B cell (primary cell): ENCODE measurements at regions not wholly inside any gene's neighbourhood (a gene's known extent, or its start where the extent isn't known, plus 50 kb on each side); places are given as distances from the start of the nearest gene placed in this dataset.

Experiments
- ATAC-seq: fragments of 200-7000 bp; cut with Tn5 transposase; one replicate; pipeline ENCODE4 v1.10.0; 2021; ENCODE audit warnings: low read depth, mild to moderate bottlenecking, moderate number of reproducible peaks, moderate library complexity
- CTCF ChIA-PET: fragments of 350-600 bp; sonication (Branson Sonifier 250); formaldehyde crosslinking; loops from one replicate; lab custom pipeline; 2021; ENCODE audit warnings: antibody characterized with exemption, inconsistent platforms; lab: Charles Lee
- POLR2A ChIA-PET: fragments of 350-600 bp; sonication (Branson Sonifier 250); formaldehyde crosslinking; loops from one replicate; lab custom pipeline; 2021; ENCODE audit warnings: antibody characterized with exemption; lab: Charles Lee
- DNase-seq: peaks from one replicate; pipeline ENCODE4 v3.0.0; 2013
- H2AFZ ChIP-seq: 2 replicates; pipeline ENCODE4 v1.6.1; 2012; ENCODE audit warnings: mild to moderate bottlenecking, low read depth, low read length; ENCODE audit not compliant: insufficient read depth, poor library complexity, severe bottlenecking
- H3K27ac ChIP-seq, 2 donors: 1 replicate in 1 of 2; 2 replicates in 1 of 2; pipeline ENCODE4 v1.5.1; 2012 to 2013; ENCODE audit warnings: low read length in 2 of 2, mild to moderate bottlenecking in 2 of 2, moderate library complexity in 1 of 2
- H3K27me3 ChIP-seq, 4 experiments: fragments of 200-600 bp in 1 of 4; sonication (generic) in 1 of 4; replicated peaks in 1 of 4; 1 replicate in 2 of 4; 2 replicates in 2 of 4; pipeline versions ENCODE4 v1.6.1 to v1.7.0; 2013 to 2016; ENCODE audit warnings: low read length in 3 of 4, mild to moderate bottlenecking in 2 of 4, mixed read lengths in 1 of 4, moderate library complexity in 1 of 4; ENCODE audit not compliant: insufficient read depth in 4 of 4, control insufficient read depth in 3 of 4; ENCODE audit errors: control extremely low read depth in 1 of 4
- H3K36me3 ChIP-seq, 2 experiments: replicated peaks in 1 of 2; 1 replicate in 1 of 2; 2 replicates in 1 of 2; pipeline versions ENCODE4 v1.6.1 to v1.7.1; 2013; ENCODE audit warnings: low read length in 1 of 2; ENCODE audit not compliant: insufficient read depth in 2 of 2, control insufficient read depth in 1 of 2; ENCODE audit errors: control extremely low read depth in 1 of 2, extremely low read depth in 1 of 2
- H3K4me1 ChIP-seq, 2 donors: fragments of 200-600 bp in 1 of 2; sonication (generic) in 1 of 2; 1 replicate in 1 of 2; 2 replicates in 1 of 2; pipeline versions ENCODE4 v1.5.1 to v1.6.1; 2013 to 2017; ENCODE audit warnings: low read length in 2 of 2; ENCODE audit not compliant: control insufficient read depth in 2 of 2, insufficient read depth in 2 of 2
- H3K4me2 ChIP-seq: replicated peaks from 2 replicates; pipeline ENCODE3; 2012; ENCODE audit warnings: mild to moderate bottlenecking, low read depth, low read length; ENCODE audit not compliant: poor library complexity, severe bottlenecking
- H3K4me3 ChIP-seq, 5 experiments: fragments of 200-600 bp in 1 of 5; sonication (generic) in 1 of 5; 1 replicate in 3 of 5; 2 replicates in 2 of 5; pipeline versions ENCODE4 v1.5.1 to v1.7.0; 2011 to 2016; ENCODE audit warnings: low read length in 4 of 5, mild to moderate bottlenecking in 4 of 5, low read depth in 2 of 5, control low read depth in 1 of 5, moderate library complexity in 1 of 5; ENCODE audit not compliant: insufficient read depth in 1 of 5; ENCODE audit errors: control extremely low read depth in 1 of 5, extremely low read depth in 1 of 5
- H3K79me2 ChIP-seq: fragments of 200-600 bp; sonication (generic); one replicate; pipeline ENCODE4 v1.6.0; 2016; ENCODE audit warnings: low read length; ENCODE audit not compliant: control insufficient read depth, insufficient read depth
- H3K9ac ChIP-seq: fragments of 200-600 bp; sonication (generic); 2 replicates; pipeline ENCODE4 v1.6.1; 2017; ENCODE audit warnings: mild to moderate bottlenecking, low read length, moderate library complexity
- H3K9me3 ChIP-seq, 3 donors: one replicate each; pipeline versions ENCODE4 v1.6.1 to v1.7.1; 2013; ENCODE audit warnings: low read length in 2 of 3; ENCODE audit not compliant: control insufficient read depth in 2 of 3, insufficient read depth in 1 of 3; ENCODE audit errors: control extremely low read depth in 1 of 3
- H4K20me1 ChIP-seq: 2 replicates; pipeline ENCODE4 v1.6.0; 2012; ENCODE audit warnings: mild to moderate bottlenecking, low read length; ENCODE audit not compliant: insufficient read depth, control insufficient read depth, poor library complexity, severe bottlenecking
- H3K27ac Mint-ChIP-seq: one replicate; pipeline ENCODE4 v1.8.0; 2021; ENCODE audit warnings: mixed read lengths
- H3K27me3 Mint-ChIP-seq: one replicate; pipeline ENCODE4 v1.8.0; 2021; ENCODE audit warnings: mixed read lengths
- H3K4me1 Mint-ChIP-seq: one replicate; pipeline ENCODE4 v1.8.0; 2021; ENCODE audit warnings: mixed read lengths
- H3K4me3 Mint-ChIP-seq: one replicate; pipeline ENCODE4 v1.8.0; 2021; ENCODE audit warnings: mixed read lengths
- H3K9me3 Mint-ChIP-seq: one replicate; pipeline ENCODE4 v1.8.0; 2022; ENCODE audit warnings: mixed read lengths; ENCODE audit not compliant: insufficient read depth
- EZH2 ChIP-seq: IDR thresholded peaks from 2 replicates; pipeline ENCODE4 v1.6.1; 2012; ENCODE audit warnings: borderline replicate concordance, low read depth, mild to moderate bottlenecking, moderate library complexity, low read length; ENCODE audit not compliant: insufficient read depth, poor library complexity, severe bottlenecking
- WGBS: methylation state at CpG from one replicate; pipeline ENCODE4 v1.1.5; 2013; ENCODE audit warnings: missing lambda C conversion rate; ENCODE audit not compliant: insufficient coverage; 5-methylcytosine and 5-hydroxymethylcytosine counted together
- intact Hi-C: fragments of 100-400 bp; cut with micrococcal nuclease; formaldehyde crosslinking; loops from one replicate; pipeline ENCODE4 v1.10.0; 2022
- TF ChIP-seq, protein P1 (sequence below): fragments of 200-600 bp; IDR thresholded peaks from one replicate; pipeline ENCODE4 v1.8.0; 2022; ENCODE audit warnings: antibody characterized with exemption, mild to moderate bottlenecking

DNA sequence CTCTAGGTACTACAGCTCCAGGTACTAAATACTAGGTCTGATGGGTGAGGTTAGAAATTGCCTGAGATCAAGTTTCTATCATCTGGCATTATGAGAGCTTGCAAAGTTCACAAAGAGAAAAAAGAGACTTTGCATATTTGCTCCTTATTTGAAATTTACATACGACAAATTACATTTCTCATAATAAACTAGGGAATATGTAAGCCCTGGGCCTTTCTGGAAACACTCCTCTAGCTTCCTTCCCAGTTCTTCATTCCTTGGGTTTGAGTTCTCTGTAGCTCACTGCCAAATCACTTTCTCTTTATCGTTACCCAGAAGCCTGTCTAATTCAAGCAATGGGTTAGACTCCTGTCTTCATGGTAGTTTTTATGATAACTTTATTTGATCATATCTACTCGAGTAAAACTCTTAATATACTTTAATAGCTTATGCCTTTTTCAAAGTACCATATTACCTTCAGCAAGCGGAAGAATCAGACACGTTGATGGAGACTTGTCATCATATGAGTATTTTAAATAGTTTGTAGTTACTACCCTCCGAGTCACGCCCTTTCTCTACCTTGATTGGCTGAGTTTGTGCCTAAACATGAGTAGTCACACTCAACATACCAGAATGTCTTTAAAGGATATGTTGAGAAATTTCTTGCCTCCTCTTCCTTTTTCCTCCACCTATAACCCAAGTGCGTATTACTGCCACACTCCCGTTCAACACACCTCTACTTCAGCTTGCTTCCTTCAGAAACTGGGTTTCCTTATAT, 150.5 kb downstream of the DKK1 start:
- Histone ChIP-seq H3K4me1 (no peaks in the 10 kb centered on the region), H3K79me2 (no peaks in the 10 kb centered on the region), H2AFZ (no peak overlapping the region), H3K27ac (no peak overlapping the region), H3K4me2 (no peak overlapping the region), H3K9ac (no peak overlapping the region), H3K4me3 (no peak overlapping the region), H4K20me1 (no peaks in the 10 kb centered on the region), H3K36me3 (no peaks in the 10 kb centered on the region), H3K27me3 (no peaks in the 10 kb centered on the region), H3K9me3 (no peaks in the 10 kb centered on the region)
- DNase-seq (no peak), ATAC-seq (no peak)
- 100% methylated on average over 2 of the region's 9 CpGs for WGBS
- TF ChIP-seq, protein P1, sequence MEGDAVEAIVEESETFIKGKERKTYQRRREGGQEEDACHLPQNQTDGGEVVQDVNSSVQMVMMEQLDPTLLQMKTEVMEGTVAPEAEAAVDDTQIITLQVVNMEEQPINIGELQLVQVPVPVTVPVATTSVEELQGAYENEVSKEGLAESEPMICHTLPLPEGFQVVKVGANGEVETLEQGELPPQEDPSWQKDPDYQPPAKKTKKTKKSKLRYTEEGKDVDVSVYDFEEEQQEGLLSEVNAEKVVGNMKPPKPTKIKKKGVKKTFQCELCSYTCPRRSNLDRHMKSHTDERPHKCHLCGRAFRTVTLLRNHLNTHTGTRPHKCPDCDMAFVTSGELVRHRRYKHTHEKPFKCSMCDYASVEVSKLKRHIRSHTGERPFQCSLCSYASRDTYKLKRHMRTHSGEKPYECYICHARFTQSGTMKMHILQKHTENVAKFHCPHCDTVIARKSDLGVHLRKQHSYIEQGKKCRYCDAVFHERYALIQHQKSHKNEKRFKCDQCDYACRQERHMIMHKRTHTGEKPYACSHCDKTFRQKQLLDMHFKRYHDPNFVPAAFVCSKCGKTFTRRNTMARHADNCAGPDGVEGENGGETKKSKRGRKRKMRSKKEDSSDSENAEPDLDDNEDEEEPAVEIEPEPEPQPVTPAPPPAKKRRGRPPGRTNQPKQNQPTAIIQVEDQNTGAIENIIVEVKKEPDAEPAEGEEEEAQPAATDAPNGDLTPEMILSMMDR = no peak
- no peak for TF ChIP-seq EZH2
- Mint-ChIP-seq H3K9me3 (no peaks in the 10 kb centered on the region), H3K4me1 (peaks cover 2% of the 10 kb centered on the region), H3K27ac (no peak overlapping the region), H3K27me3 (no peaks in the 10 kb centered on the region), H3K4me3 (no peak overlapping the region)
- intact Hi-C loops = no loop called here
- ChIA-PET POLR2A (no interaction called here), CTCF (no interaction called here)

DNA sequence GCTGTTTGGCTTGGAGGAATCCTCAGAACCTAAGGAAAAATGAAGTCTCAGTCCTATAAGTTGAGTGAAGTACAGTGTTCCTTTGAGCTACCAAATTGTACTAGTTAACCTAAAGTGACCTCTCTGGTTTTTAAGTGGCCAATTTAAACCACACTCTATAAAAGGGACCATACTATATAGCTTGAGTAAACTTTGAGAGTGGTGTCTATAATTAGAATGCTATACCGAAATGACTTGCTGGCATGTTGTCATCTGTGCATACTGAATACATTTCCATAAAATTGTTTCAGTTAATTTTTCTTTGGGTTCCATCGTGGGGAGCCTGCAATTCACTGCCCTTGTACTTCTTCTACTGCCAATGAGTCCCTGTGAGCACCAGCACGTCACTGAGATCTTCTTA, 151.1 kb downstream of the DKK1 start:
- Histone ChIP-seq H3K27ac (no peak overlapping the region), H3K79me2 (no peaks in the 10 kb centered on the region), H2AFZ (no peak overlapping the region), H3K9me3 (no peaks in the 10 kb centered on the region), H4K20me1 (no peaks in the 10 kb centered on the region), H3K4me1 (no peaks in the 10 kb centered on the region), H3K4me3 (no peak overlapping the region), H3K36me3 (no peaks in the 10 kb centered on the region), H3K27me3 (no peaks in the 10 kb centered on the region), H3K9ac (no peak overlapping the region), H3K4me2 (no peak overlapping the region)
- peaks cover 2% of the 10 kb centered on the region for H3K4me1 Mint-ChIP-seq
- H3K4me3 Mint-ChIP-seq = no peak overlapping the region
- DNase-seq (no peak), ATAC-seq (no peak)
- WGBS = 80% methylated on average over 1 of the region's 3 CpGs
- no peak overlapping the region for H3K27ac Mint-ChIP-seq
- no peaks in the 10 kb centered on the region for H3K27me3 Mint-ChIP-seq
- ChIA-PET POLR2A (no interaction called here), CTCF (no interaction called here)
- no peaks in the 10 kb centered on the region for H3K9me3 Mint-ChIP-seq
- intact Hi-C loops = no loop called here
- no peak for TF ChIP-seq EZH2
- TF ChIP-seq, protein P1 = no peak
